ENCODE measurements at regions not wholly inside any gene's neighbourhood (a gene's known extent, or its start where the extent isn't known, plus 50 kb on each side); places are given as distances from the start of the nearest gene placed in this dataset.

DNA sequence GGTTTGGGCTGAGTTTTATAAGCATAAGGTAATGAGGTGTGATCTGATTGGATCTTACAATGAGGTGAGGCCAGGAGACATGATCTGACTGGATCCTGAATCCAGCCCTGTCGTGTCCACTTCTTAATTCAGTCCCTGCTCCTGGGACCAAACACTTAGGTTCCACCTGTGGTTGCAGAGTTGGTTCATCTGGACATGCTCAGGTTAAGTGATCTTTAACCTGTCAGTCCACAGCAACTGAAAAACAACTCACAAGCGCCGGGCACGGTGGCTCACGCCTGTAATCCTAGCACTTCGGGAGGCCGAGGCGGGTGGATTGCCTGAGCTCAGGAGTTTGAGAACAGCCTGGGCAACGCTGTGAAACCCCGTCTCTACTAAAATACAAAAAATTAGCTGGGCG lies 679.3 kb upstream of the ALCAM start:
- TF ChIP-seq, protein P1, sequence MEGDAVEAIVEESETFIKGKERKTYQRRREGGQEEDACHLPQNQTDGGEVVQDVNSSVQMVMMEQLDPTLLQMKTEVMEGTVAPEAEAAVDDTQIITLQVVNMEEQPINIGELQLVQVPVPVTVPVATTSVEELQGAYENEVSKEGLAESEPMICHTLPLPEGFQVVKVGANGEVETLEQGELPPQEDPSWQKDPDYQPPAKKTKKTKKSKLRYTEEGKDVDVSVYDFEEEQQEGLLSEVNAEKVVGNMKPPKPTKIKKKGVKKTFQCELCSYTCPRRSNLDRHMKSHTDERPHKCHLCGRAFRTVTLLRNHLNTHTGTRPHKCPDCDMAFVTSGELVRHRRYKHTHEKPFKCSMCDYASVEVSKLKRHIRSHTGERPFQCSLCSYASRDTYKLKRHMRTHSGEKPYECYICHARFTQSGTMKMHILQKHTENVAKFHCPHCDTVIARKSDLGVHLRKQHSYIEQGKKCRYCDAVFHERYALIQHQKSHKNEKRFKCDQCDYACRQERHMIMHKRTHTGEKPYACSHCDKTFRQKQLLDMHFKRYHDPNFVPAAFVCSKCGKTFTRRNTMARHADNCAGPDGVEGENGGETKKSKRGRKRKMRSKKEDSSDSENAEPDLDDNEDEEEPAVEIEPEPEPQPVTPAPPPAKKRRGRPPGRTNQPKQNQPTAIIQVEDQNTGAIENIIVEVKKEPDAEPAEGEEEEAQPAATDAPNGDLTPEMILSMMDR (optimal IDR thresholded peaks at IDR 0.05 in 1 of 3, IDR thresholded peaks at IDR 0.05 in 1 of 3, conservative IDR thresholded peaks at IDR 0.05 in 1 of 3; ENCODE audit: extremely low read depth in 1 of 3, insufficient read depth in 2 of 3, low read length in 3 of 3) = no peak
- no peak for TF ChIP-seq EZH2 (IDR thresholded peaks at IDR 0.05; ENCODE audit: low read length)
